GM19328 (cell line): ENCODE measurements at regions not wholly inside any gene's neighbourhood (a gene's known extent, or its start where the extent isn't known, plus 50 kb on each side); places are given as distances from the start of the nearest gene placed in this dataset.

Experiments used
- ATAC-seq: cut with Tn5 transposase; IDR thresholded peaks from one replicate; pipeline ENCODE4 v1.9.1; 2021; ENCODE audit warnings: mild to moderate bottlenecking, moderate library complexity; ENCODE audit not compliant: unreplicated experiment

- ATAC-seq, result no peak
These were observed 61.2 kb downstream of the MAGED1 start for GRCh38 chrX:51954592-51954991.

GRCh38 chrX:51955200-51955599 is 61.8 kb downstream of the MAGED1 start:
- ATAC-seq, result peak; percentile 90

- ATAC-seq, result no peak
These were observed 63.0 kb downstream of the MAGED1 start for GRCh38 chrX:51956441-51956840.

DNA sequence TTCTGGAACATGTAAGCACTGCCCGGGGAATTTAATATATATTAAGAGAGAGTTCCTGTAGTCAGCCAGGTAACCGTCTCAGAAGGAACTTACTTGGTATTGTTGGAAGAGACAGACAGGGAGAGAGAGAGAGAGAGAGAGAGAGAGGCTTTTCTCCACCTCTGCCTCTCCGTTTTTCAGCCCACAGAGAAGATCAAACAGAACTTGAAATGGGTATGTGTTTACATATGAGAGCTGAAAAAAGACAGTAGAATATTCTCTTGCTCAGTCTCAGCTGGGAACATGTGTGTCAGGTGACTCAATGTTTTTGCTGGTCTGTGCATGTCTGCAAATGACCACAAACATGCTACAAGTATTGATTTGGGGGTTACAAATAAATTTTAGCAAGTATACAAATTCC is 81.9 kb downstream of the MAGED1 start:
- no peak for ATAC-seq

DNA sequence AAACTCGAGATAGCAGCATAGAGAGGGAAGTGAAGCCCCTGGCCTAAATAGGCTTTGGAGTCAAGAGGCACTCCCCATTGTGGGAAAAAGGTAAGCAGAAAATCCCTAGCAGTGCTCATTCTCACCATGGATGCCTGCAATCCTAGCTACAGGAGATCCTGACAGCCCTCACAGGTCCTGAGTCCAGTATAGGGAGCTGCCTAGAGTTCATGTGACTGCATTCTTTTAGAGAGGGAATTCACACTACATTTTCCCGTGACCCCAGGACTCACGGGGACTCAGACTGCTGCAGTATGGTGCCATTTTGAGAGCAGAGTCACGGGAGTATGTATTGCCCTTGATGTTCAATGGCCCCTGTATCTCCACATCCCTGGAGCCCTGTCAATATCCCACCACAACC is 82.4 kb downstream of the MAGED1 start:
- ATAC-seq, result no peak

DNA sequence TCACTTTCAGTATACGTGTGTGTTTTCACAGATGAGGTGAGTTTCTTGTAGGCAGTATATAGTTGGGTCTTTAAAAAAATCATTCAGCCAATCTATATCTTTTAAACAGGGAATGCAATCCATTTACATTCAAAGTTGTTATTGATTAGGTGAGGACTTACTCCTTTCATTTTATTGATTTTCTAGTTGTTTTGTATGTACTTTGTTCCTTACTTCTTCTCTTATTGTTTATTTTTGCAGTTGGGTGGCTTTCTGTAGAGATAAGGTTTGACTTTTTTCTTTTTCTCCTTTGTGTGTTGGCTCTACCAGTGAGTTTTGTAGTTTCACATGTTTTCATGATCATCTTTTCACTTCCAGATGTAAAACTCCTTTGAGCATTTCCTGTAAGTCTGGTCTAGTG is 83.1 kb downstream of the MAGED1 start:
- no peak for ATAC-seq
